Activated CD4-positive, CD25-positive, alpha-beta regulatory T cell (primary cell): ENCODE measurements at regions not wholly inside any gene's neighbourhood (a gene's known extent, or its start where the extent isn't known, plus 50 kb on each side); places are given as distances from the start of the nearest gene placed in this dataset.

Experiments
- DNase-seq, 4 experiments: peaks; one replicate each; lab custom pipeline; 2025; lab: John Stamatoyannopoulos, UW

- DNase-seq = no peak
Measured at GRCh38 chr11:45440111-45440510, 154.0 kb upstream of the SYT13 start.

DNA sequence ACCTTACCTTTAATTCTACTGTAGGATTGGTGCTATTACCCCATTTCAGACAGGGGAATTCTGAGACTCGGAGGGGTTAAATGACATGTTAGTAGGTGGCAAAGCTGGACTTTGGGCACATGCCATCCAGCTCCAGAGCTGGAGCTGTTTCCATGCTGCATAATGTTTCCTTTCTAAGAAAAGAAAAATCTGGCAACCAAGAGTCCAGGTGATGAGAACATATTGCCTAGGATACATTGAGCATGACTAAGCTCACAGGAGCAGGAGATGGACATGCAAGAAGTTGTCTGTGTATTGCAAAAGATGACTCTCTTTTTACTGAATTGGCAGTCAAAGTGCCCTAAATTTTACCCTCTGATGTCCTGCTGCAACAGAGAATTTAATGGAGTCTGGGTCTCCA is 150.8 kb upstream of the SYT13 start:
- no peak for DNase-seq

GRCh38 chr11:45436118-45436517 is 150.0 kb upstream of the SYT13 start:
- no peak for DNase-seq

DNA sequence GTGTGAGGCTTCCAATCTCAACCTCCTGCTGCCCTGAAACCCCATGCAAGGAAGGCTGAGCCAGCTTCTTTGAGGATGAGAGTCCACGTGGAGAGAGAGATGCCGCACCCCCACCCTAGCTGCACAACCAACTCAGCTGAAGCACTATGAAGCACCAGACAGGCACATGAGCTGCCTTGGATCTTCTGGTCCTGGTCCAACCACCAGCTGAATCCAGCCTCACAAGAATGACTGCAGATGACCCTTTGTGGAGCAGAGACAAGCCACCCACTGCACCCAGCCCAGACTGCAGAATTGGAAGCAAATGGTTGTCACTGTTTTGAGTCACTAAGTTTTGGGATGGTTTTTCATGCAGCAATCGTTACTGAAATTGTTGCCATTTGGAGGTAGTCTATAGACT is 149.6 kb upstream of the SYT13 start:
- no peak for DNase-seq

DNA sequence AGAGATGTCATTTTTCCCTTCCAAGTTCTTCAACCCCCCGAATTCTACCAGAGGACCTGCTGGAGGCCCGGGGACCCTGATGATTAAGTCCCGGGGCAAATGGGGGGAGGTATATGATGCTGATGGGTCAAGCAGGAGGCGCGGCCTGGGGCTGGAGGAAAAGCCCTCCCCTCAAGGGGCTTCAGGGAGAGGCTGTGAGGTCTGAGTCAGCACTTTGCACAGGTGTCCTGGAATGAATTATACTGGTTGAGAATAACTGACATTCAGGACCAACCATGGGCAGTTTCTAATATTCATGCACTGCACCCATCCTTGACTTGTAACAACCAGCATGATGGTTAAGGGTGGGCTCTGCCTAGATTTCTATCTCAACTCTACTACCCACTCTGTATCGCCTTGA is 146.8 kb upstream of the SYT13 start:
- DNase-seq = no peak

GRCh38 chr11:45432100-45432499 is 146.0 kb upstream of the SYT13 start:
- no peak for DNase-seq

DNA sequence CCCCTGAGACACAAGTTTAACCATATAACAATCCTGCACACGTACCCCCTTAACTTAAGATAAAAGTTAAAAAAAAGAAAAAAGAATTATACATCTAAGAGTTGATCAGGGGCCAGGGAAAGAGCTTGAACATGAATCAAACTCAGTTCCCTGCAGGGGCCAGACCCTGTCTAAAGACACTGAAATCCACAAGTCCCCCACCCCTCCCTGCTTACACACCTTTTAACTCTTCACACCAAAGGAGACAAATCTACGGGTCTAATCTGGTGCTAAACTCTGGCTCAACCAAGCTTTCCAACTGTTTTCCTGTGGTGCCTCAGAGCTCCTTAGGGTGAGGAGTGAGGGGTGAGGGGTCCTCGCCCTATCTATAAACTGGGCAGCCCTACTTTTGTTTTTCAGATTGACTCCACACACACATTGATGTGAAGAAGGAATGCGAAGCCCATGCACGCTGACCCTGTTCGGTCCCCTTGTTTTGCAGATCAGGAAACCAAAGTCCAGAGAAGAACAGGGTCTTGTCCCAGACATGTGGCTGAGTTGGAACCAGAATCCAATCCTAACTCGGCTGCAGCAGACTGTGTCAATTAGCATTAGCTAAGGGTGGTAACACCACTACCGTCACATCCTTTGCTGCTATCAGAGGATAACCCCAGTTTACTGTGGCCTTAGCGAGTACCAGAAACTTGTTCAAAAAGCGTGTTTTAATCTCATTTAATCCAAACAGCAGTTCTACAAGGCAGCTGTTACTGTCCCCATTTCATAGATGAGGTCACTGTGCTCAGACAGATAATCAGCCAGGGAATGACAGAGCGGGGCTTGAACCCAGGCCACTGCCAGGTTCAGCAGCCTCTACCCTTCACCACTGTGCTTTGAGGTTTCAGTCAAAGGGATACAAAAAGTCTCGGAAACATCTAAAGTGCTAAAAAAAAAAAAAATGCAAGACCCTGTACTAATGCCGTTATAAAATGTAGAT is 145.2 kb upstream of the SYT13 start:
- no peak for DNase-seq

GRCh38 chr11:45430361-45430760 is 144.2 kb upstream of the SYT13 start:
- no peak for DNase-seq

- DNase-seq = no peak
Measured at GRCh38 chr11:45429719-45430118, 143.6 kb upstream of the SYT13 start.

- no peak for DNase-seq
Measured at GRCh38 chr11:45428541-45429230, 142.5 kb upstream of the SYT13 start.

- DNase-seq = no peak
Measured at GRCh38 chr11:45428116-45428515, 142.0 kb upstream of the SYT13 start.

DNA sequence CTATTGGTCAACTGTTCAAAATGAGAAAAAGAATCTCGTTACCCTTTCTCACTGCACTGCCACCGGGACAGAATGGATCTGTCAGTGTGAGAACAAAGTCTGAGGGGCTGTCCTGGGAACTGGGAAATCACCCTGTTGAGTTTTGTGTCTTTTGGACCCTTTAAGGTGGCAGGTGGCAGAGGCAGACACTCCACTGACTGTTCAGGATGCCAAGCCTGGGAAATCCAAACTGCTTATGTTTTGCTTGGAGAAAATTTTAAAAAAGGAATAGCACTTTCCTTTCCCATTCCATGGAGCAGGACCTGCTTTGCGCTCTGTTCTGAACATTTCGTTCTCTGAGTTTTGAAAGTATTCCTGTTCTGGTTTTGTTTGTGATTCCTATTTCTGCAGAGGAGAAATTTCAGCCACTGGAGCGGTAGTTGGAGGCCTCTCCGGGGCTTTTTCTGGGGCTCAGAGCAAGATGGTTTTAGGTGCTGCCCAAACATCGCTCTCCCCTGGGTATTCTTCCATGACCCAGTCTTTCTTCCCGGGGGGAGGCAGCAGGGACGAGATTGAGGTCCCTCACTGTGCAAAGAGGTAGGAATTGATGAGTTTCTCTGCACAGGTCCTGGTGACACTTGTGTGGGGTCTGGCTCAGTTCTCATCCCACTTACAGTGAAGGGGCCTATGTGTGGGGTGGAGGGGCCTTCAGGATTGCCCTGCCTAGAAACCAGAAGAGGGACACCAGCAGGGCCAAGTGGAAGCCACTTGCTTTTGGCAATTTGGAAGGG is 138.5 kb upstream of the SYT13 start:
- no peak for DNase-seq

DNA sequence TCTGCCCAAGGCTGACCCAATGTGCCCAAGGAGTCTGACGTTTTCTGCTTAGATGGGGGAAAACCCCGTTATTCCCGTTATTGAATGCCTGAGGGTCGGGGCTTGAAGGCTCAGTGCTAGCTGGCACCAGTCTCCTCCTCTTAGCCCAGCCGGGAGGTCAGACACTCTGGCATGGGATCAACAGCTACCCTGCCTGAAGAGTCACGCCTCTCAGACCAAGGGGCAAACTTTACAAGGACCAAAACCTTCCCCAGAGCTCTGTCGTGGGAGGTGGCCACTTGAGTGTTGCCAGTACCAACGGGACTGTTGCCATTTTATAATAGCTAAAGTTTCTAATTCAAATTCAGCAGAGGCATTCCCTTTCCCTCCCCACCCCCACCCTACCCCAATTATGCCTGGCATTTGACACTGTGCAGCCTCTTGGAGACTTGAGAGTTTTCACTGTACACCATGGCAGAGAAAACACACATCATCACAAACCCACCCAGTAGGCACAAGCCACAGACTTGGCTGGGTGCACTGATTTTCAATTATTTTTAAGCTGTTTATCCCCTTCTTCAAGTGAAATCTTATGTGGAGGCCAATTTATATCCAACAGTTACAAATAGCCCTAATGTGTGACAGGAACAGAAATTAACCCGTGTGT is 137.5 kb upstream of the SYT13 start:
- no peak for DNase-seq

DNA sequence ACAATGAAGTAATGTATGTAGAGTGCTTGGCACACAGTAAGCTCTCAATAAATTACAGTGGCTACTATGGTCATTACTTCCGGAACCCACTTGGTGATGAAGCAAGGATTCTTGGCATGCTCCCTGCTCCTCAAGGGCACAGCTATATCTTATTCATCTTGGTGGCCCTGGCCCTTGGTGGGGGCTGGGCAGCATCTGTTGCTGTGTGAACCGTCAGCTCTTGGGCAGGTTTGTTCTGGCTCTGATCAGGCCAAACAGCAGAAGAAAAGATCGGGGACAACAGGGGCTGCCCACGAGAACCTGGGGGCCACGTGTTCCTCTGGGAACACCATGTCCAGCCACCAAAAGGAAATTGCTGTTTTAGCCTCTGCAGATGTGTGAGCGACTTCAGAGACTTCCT is 136.9 kb upstream of the SYT13 start:
- no peak for DNase-seq

- DNase-seq = no peak
Measured at GRCh38 chr11:45414088-45414487, 127.9 kb upstream of the SYT13 start.

DNA sequence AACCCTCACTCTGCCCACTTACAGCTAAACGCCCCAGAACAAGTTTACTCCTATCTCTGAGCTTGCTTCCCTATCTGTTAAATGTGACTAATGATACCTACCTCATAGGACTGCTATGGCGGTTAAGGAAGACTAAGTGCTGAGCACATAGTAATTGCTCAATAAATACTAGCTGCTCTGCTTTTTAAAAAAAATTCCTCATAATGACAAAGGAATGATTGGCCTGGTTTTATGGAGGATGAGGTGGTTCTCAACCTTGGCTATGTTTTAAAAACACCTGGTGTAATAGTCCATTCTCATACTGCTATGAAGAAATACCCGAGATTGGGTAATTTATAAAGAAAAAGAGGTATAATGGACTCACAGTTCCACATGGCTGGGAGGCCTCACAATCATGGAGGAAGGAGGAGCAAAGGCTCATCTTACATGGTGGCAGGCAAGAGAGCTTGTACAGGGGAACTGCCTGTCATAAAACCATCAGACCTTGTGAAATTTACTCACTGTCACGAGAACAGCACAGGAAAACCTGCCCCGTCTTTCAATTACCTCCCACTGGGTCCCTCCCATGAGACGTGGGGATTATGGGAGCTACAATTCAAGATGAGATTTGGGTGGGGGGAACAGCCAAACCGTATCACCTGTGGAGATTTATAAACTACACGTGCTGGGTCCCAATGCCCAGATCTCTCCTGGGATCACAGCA is 127.2 kb upstream of the SYT13 start:
- no peak for DNase-seq

GRCh38 chr11:45412521-45412920 is 126.4 kb upstream of the SYT13 start:
- no peak for DNase-seq

DNA sequence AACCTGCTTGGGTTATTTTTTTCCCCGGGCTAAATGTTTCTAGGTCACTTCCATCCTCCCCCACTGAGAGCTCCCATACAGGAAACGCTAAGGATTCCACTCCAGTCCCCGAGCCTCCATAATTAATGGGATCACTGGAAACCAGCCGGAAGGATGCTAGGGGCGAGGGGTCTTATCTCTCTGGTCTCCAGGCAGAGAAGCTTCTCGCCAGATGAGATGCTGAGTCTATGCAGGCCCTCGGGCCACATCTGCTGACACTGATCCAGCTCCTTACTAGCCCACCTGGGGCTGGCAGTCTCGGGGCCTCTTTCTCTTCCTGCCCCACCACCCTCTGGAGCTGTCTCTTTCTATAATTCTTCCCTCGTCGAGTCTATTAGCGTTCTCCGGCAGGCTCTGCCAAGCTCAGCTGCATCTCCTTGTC is 125.9 kb upstream of the SYT13 start:
- DNase-seq = no peak

GRCh38 chr11:45411228-45411946 is 125.2 kb upstream of the SYT13 start:
- DNase-seq = no peak

GRCh38 chr11:45410391-45411227 is 124.5 kb upstream of the SYT13 start:
- no peak for DNase-seq
